NCI-H2171 treated with DMSO at 0.1 percent for 48 hours (cell line): ENCODE measurements at regions not wholly inside any gene's neighbourhood (a gene's known extent, or its start where the extent isn't known, plus 50 kb on each side); places are given as distances from the start of the nearest gene placed in this dataset.

Source experiments
- DNase-seq: peaks from one replicate; lab custom pipeline; 2025; lab: John Stamatoyannopoulos, UW

DNA sequence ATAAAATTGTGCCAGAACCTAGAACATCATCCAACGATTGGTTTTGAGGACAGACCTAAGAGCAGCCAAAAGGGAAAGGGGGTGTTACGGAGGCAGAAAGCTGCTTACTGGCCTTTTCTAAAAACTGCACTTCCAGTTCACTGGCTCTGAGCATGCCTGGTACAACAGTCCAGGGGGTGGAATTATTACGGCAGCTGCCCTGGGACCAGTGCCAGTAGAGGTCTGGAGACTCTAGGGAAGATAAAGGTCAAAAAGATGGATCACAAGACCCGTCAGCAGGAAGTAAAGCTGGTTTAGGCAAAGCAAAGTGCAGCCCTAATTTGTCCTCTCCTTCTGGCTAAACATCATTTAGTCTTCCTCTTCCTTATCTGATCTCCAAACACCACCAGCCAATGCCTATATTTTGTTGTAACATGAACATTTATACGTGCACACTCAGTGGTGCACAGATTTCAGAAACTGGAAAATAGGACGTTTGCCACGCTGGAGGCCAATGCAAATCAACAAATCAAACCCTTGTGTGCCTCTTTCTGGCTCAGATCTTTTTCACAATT, 216.4 kb upstream of the DPP6 start:
- no peak for DNase-seq

DNA sequence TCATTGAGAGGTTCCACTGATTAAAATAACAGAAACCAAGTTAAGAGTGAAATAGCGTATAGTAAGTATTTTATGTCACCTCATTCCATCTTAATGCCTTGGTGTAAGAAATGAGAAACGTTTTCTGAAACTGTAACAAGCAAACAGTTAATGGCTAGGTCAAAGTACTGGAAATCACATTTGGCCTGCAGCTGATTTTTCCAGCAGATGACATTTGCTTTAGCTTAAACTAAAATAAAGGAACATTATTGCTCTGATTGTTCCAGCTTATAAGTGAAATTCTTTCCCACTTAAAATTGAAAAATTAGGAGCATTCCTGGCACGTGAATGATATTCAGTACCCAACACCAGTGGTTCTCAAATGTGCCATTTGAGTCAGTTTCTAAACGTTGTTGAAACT, 213.6 kb upstream of the DPP6 start:
- no peak for DNase-seq

DNA sequence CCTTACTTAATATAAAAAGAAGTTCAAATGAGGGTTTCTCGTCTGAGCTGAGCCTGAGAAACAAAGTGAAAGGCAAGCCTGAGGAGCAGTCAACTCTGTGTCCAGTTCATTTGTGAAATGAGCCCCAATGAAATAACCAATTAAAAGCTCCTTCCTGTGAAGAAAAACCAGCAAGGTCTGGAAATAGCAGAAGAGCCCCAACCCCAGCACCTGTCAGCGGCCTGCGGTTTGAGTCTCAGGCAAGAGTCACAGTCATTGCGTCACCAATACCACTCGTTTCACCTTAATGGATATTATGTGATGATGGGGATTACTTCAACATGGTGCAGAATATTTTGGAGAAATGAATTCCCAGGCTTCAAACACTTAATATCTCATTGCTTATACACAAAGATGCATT, 211.3 kb upstream of the DPP6 start:
- no peak for DNase-seq

DNA sequence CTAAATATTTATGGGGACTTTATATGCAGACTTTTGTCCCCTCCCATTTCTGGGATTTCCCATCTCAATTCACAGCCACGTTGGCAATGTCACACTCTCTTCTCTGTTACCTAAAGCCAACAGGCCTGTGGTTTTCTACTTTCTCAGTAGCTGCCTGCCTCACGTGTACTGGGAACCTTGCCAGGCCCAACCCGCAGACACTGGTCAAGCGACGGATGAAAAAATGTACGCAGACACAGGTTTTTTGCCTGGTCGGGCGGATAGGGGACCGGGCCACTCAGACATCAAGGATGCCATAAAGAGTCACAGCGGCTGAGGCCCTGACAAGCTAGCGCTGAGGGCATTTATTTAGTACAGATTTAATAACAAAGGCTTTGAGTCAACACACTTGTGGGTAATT, 204.4 kb upstream of the DPP6 start:
- DNase-seq, result no peak

DNA sequence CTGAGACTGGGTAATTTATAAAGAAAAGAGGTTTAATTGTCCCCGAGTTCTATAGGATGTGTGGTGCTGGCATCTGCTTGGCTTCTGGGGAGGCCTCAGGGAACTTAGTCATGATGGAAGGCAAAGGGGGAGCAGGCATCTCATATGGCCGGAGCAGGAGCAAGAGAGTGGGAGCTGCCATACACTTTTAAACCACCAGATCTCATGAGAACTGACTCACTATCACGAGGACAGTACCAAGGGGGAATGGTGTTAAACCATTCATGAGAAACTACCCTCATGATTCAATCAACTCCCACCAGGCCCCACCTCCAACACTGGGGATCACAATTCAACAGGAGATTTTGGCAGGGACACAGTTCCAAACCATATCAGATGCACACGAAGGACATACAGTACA, 199.9 kb upstream of the DPP6 start:
- no peak for DNase-seq

DNA sequence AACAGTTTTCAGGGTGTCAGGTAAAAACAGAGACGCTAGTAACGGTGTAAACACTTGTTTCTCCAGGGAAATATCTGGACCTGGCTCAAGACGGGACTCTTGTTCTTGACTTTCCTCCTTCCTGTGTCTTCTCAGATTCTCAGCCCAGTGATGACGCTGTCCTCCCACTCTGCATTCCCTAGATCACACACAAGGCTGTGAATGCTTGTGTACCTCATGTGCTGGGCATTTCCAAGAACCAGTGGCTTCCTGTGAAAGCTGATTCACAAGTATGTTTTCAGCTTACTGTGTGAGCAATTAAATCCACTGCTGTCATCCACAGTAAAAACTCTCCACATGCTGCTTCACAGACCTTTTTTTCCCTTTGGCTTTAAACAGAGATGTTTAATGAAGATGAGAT, 193.8 kb upstream of the DPP6 start:
- DNase-seq, result no peak

DNA sequence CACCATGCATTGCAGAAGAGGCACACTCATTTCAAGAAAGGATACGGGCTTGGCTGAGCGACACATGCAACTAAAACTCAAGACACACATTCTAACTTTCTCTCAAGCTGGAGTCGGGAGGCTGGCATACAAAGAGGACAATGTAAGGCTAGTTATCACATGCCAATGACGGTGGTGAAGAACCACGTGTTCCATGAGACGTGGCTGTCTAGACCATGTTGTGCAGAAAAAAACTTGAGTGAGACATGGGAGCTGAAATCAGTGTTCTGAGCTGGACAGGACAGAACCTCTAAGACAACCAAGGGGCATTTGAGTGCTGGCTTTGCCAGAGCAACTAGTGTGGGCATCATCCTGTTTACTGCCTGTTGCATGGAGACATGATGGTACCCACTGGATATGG, 193.0 kb upstream of the DPP6 start:
- DNase-seq, result no peak

DNA sequence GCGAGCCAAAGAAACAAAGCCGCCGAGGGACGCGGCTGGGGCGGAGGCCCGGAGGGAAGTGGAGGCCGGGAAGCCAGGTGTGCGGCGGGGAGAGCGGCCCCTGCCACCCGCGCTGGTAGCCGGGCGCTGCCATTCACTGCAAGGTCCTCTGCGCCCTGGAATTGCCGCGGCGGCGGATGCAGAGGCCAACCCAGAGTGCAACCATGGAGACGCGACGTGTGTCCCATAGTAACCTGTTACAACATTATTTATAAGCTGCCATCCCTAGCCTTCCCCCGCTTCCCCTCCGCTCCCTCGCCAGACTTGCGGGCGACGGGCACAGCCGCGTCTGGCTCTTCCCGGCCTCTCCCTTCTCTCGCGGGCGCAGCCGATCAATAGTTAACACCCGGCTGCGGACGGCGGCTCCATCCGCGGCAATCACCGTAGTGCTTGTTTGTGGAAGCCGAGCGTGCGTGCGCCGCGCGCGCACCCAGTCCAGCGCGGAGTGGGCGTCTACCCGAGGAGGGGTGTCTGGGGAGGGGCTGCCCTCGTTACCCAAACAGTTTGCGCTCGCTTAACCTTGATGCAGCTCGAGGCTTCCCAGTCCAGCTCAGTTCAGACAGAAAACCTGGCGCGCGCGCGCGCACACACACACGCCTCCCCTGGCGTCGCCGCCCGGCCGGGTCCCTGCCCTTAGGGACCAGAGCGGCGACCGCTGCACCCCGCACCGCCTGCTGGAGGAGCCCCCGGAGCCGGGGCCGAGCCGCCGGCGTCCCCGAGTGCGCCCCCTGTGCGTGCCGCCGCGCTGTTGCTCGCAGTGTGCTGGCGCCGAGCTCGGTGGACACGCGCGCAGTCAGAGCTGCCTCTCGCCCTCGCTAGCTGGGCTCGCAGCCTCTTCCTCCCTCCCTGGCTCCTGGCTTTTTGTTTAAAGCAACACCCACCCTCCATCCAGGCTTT, 165.4 kb upstream of the DPP6 start:
- DNase-seq, result no peak

DNA sequence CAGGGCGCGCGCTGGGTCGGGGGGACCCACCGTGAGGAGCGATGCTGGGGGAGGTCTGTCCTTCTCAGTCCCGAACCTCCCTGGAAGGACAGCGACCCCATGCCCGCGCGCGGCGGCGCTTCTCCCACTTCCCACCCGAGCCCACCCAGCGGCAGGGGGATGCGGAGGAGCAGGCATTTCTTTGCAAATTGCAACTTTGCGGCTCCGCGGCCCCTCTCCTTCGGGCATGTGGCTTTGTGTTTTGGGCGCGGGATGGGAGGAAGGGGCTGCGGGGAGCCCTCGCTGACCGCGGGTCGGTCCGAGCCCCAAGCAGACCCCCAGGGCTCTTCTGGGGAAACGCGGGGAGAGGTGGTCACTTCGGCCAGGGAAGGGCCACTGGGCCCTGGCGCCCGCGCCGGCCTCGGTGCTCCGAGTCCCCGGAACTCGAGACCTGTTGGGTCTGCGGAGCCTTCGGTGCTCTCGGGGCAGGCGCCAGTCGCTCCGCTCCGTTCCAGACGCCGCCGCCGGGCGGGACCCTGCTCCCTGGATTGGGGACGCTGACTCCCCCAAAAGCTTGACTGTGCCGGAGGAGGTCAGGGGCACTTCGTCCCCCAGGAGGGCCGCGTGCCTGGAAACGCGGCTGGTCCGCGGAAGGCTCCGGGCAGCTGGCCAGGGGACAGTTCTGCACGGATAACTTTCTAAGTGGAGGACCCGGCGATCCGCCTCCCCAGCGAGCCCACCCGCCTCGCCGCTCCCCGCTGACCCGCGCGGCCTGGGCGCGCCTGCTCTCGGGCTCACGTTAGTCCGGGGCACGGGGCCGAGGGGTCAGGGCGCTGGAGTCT, 164.2 kb upstream of the DPP6 start:
- no peak for DNase-seq

DNA sequence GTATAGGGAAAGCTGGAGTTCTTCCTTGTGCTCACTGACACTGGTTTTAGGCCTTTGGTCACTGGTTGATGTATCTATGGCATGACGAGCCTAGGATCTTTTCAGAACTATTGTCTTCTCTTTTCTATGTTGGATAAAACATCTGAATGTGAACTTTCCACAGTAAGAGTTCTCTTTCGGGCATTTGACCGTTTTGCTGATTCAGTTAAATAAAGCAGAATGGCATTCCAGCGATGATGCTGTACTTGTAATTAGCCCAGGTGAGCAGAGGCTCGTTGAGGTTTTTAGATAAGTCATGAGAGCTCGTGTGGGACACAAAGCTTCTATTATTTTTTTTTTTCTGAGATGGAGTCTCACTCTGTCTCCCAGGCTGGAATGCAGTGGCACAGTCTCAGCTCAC, 160.2 kb upstream of the DPP6 start:
- DNase-seq, result no peak

DNA sequence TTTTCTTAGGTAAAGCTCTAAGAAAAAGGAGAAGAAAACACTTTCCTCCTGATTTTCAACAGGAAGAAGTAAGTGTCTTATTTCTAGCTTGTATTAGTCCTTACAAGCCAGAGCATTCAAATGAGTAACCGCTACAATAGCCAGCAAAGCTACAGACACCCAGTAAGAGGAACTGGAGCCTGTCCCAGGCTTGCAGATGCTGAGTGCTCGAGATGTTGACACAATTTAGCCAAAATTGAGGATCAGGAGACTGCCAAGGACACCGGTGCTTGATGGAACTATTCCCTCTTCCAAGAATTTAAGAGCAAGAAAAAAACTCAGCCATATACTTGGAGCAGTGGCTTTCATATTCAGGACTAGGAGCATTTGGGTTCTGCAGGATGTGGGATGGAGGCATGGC, 149.3 kb upstream of the DPP6 start:
- no peak for DNase-seq

DNA sequence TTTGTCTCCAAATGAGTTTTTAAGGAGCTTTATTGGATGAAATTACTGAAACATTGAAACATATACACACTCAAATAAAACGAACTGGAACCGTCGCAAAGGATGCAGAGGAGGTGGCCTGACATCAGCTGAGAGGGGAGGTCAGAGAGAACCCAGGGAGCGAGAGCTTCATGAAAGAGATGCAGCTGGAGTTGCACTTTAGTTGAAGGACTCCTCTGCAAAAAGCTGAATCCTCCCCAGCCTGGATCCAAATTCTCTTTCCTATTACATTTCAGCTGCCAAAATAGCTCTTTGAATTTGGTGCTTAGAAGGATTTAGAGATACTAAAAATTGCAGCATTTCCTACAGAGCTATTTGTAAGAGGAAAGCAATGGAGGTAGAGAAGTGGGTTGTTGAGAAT, 140.0 kb upstream of the DPP6 start:
- no peak for DNase-seq

DNA sequence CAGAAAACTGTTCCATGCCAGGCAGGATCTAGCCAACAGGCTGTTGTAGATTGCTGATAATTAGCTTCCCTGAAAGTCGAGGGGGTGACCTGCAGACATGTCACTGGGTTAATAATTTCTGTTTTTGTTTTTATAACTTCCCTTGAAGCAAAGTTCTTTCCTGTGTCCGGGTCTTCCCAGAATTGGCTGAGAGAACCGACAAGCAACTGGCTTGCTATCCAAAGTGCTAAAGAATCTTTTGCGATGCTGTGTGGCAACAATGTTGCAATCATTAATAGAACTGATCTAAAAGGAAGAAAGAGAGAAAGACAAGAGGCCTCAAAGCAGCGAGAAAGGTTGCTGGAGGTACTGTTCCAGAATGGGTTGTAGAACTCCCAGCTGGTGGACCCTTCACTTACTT, 132.1 kb upstream of the DPP6 start:
- DNase-seq, result no peak

DNA sequence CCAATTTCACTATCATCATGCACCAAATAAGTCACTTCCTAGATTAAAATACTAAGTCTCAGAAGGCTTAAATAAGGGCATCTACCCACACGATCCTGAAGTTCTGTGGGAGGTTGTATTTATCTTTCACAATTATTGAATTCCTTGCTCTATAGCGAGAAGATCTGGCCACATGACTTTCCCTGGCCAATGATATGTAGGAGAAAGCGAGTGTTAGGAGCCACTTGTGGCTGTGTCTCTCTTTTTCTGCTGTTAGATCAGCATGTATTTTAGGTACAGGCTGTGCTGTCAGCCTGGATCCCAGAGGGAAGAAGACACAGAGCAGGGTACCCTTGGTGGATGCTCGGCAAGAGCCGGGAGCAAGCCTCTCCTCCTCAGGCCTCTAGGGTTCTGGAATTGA, 131.3 kb upstream of the DPP6 start:
- no peak for DNase-seq

DNA sequence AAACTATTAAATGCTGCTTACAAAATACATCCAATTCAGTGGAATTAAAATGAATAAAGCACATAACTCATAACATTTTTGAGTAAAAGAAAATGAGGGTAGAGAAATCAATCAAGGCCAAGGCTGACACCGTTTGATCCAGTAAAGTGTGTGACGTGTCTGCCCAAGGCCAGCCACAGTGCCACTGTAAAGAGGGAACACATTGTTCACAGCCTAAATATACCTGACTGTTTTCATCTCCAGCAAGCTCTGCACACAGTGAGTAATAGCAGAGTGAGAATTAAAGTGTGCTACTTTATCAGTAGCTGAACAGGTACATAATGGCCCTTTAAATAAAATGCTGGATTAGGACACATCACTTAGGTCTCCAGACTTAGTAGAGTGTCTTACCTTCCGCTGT, 130.8 kb upstream of the DPP6 start:
- no peak for DNase-seq

DNA sequence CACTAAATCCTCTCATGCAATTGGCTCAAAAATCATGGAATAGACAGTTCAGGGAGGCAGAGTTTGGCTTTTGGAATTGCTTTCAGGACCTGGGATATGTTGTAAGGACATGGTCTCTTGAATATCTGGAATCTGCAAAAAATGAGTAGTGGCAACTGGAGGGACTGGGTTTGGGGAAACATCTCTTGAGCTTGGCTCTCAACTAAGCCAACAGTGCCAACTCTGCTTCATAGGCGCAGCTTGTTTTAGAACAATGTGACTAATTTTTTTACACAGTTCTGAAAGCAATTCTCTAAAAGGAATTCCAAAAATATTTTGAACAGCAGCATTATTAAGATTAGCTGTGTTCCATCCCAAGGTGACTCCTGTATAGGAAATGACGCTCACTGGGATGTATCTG, 121.5 kb upstream of the DPP6 start:
- DNase-seq, result no peak

DNA sequence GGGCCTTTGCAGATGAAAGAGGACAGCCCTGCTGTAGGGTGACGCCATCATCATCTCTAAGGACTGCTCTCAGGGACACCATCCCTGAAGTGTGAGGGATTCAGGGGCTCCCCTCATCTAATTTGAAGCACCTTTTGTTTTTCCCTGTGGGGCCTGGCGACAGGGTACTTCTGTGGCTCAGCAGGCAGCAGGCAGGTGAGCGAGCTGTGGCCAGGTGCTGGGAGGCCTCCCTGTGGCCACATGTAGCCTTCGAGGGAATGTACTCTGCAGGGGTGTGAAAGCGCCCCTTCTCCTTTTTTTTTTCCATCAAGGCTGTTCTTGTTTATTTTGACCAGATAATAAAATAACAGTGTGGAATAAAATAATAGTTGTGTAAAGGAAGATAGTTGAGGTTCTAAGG, 118.2 kb upstream of the DPP6 start:
- DNase-seq, result no peak

DNA sequence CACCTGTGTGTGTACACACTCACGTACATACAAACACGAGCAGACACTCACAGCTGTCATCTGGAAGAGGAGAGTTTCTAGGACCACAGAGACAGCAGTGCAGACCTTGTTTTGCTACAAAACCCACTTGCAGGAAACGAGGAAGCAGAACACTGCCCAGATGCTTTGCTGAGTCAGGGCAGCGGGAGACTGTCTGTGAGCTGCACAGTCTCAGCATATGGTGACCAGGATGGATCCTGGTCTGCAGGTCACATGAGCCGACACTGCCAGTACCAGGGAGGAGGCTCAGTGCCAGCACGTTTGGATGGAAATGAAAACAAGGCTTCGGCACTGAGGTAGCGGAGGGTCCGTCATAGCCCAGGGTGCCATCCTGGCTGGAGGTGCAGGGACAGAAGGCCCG, 117.6 kb upstream of the DPP6 start:
- no peak for DNase-seq

DNA sequence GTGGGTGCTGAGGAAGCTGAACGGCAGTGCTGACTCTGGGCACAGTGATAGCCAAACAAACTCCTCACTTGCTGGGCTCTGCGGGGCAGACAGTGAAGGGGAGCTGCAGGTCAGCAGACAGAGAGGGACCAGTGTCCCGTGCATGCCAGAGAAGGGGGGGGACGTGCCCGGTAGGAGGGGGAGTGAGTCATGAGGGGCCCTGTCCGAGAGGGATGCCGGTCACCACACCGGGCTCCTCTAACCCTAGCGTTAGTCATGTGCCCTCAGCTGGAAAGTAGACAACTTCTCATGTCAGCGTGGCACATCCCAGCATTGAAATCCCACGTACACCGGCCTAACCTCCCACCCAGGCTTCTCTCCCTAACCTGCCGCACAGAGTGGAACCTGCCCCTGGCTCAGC, 117.1 kb upstream of the DPP6 start:
- no peak for DNase-seq

DNA sequence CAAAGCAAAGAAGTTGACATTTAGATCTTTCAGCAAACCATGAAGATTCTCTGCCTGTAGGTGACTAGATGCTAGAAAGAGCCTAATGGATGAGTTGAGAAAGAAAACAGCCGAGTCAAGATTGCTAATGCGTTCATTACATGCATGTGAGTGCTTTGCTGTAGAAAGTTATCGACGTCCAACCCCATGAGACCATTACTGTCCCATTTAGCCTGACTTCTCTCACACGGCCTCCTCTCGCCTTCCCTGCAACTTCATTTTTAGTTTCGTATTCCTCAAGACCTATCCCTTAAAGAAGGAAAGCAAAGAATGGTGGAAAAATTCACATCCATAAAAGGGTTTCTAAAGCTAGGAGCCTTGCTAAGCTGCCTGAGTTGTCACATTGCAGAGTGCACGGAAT, 113.7 kb upstream of the DPP6 start:
- DNase-seq, result no peak

DNA sequence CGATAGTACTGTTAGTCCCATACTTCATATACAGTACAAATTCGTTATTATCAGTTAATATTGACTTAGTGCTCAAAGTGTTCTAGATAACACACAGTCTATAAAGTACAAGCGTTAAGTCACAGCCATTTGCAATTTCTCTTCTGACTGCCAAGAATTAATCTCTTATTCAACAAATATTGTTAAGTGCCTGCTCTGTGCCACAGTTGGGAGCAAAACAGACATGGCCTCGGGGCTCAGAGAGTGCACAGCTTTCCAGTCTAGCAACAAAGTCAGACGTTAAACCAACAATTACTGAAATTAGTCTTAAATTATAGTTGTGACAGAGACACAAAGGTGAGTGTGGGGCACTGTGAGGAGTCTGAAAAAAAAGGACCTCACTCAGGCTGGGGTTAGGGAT, 113.0 kb upstream of the DPP6 start:
- no peak for DNase-seq

DNA sequence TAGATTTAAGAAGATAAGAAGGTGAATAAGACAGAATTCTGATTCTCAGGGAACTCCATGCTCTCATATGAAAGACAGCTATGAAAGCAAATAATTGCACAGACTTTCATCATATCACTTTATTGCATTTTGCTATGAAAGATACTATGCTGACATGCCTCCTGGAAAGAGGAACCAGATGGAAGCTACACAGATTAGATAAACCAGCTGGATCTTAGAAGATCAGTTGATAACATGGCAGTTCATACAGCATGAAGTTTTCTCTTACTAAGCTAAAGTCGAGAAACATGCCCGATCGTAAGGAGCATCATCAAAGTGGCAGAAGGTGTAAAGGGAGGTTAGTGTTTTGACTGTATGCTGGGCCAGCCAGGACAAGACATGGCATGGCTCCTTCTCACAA, 112.5 kb upstream of the DPP6 start:
- DNase-seq, result no peak

DNA sequence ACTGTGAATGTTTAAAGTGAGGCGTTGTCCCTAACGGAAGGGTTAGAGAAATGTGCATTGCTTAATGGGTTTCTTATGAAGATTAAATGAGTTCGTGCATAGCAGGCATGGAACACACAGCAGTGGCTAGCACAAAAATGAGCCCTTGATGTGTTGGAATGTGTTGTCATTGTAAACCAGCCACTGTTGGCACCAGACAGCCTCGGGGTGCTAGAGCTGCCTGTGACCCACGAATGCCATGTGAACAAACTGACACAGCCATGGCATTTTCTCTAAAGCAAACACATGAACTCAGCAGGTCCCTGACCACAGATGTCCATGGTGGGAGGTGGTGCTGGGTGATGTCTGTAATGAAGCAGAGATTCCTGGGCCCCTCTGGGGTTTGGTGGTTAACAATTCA, 111.1 kb upstream of the DPP6 start:
- no peak for DNase-seq
